Calu3 (cell line): ENCODE measurements at regions not wholly inside any gene's neighbourhood (a gene's known extent, or its start where the extent isn't known, plus 50 kb on each side); places are given as distances from the start of the nearest gene placed in this dataset.

Experiments
- BruUV-seq: library from RNA; stranded (reverse); fragments of 400-500 nt; replicated peaks from 2 replicates; lab custom pipeline; 2021; lab: Mats Ljungman, UMichigan
- CTCF ChIA-PET: fragments of 300-600 bp; sonication (Branson Sonifier 250); formaldehyde crosslinking; loops from one replicate; lab custom pipeline; 2022; ENCODE audit warnings: antibody characterized with exemption; lab: Charles Lee
- DNase-seq: peaks from one replicate; pipeline ENCODE4 v3.0.0; 2022
- H3K27ac Mint-ChIP-seq: one replicate; pipeline ENCODE4 v1.8.0; 2022; ENCODE audit warnings: mixed read lengths; ENCODE audit not compliant: unreplicated experiment
- H3K27me3 Mint-ChIP-seq: one replicate; pipeline ENCODE4 v1.8.0; 2022; ENCODE audit warnings: mixed read lengths; ENCODE audit not compliant: unreplicated experiment
- H3K36me3 Mint-ChIP-seq: one replicate; pipeline ENCODE4 v1.8.0; 2022; ENCODE audit warnings: mild to moderate bottlenecking, moderate library complexity, mixed read lengths; ENCODE audit not compliant: insufficient read depth, unreplicated experiment
- H3K4me1 Mint-ChIP-seq: one replicate; pipeline ENCODE4 v1.8.0; 2022; ENCODE audit warnings: mild to moderate bottlenecking, low read depth, mixed read lengths; ENCODE audit not compliant: unreplicated experiment
- H3K4me3 Mint-ChIP-seq: one replicate; pipeline ENCODE4 v1.8.0; 2022; ENCODE audit warnings: mild to moderate bottlenecking, low read depth, moderate library complexity, mixed read lengths; ENCODE audit not compliant: unreplicated experiment
- H3K9me3 Mint-ChIP-seq: one replicate; pipeline ENCODE4 v1.8.0; 2022; ENCODE audit warnings: low read depth, mixed read lengths; ENCODE audit not compliant: unreplicated experiment
- CTCF ChIP-seq: fragments of 200-600 bp; IDR thresholded peaks from one replicate; pipeline ENCODE4 v1.8.0; 2022; ENCODE audit warnings: antibody characterized with exemption; ENCODE audit not compliant: unreplicated experiment
- intact Hi-C: fragments of 100-400 bp; cut with micrococcal nuclease; formaldehyde crosslinking; loops from one replicate; pipeline ENCODE4 v1.10.0; 2022; ENCODE audit not compliant: unreplicated experiment

- CTCF ChIA-PET, result no interaction called here
- intact Hi-C loops, result no loop called here
Measured at GRCh38 chr16:79685871-79686270, 85.3 kb upstream of the MAF start.

GRCh38 chr16:79679334-79679733, 78.8 kb upstream of the MAF start:
- H3K9me3 Mint-ChIP-seq, result peaks cover 7% of the 10 kb centered on the region
- no peaks in the 10 kb centered on the region for H3K27me3 Mint-ChIP-seq
- no TSS peak for BruUV-seq
- H3K4me1 Mint-ChIP-seq, result no peaks in the 10 kb centered on the region
- no peak overlapping the region for H3K27ac Mint-ChIP-seq
- no peak for DNase-seq
- no peak overlapping the region for H3K4me3 Mint-ChIP-seq
- CTCF ChIA-PET, result no interaction called here
- intact Hi-C loops, result no loop called here
- no peak for TF ChIP-seq CTCF
- no peaks in the 10 kb centered on the region for H3K36me3 Mint-ChIP-seq

More at GRCh38 chr16:79685871-79686270, 85.3 kb upstream of the MAF start:
- DNase-seq, result no peak
- no peak for TF ChIP-seq CTCF
- peaks cover 10% of the 10 kb centered on the region for H3K9me3 Mint-ChIP-seq
- no peaks in the 10 kb centered on the region for H3K36me3 Mint-ChIP-seq
- no peaks in the 10 kb centered on the region for H3K4me1 Mint-ChIP-seq
- no TSS peak for BruUV-seq
- no peak overlapping the region for H3K4me3 Mint-ChIP-seq
- no peak overlapping the region for H3K27ac Mint-ChIP-seq
- no peaks in the 10 kb centered on the region for H3K27me3 Mint-ChIP-seq

GRCh38 chr16:79677799-79678530, 77.4 kb upstream of the MAF start:
- Mint-ChIP-seq H3K27me3 (peaks cover 2% of the 10 kb centered on the region), H3K4me3 (no peak overlapping the region), H3K36me3 (no peaks in the 10 kb centered on the region), H3K4me1 (no peaks in the 10 kb centered on the region), H3K27ac (no peak overlapping the region), H3K9me3 (no peaks in the 10 kb centered on the region)
- CTCF ChIA-PET, result no interaction called here
- no TSS peak for BruUV-seq
- DNase-seq, result no peak
- TF ChIP-seq CTCF, result no peak
- intact Hi-C loops, result no loop called here

GRCh38 chr16:79673635-79674034, 73.1 kb upstream of the MAF start:
- TF ChIP-seq CTCF, result no peak
- peaks cover 8% of the 10 kb centered on the region for H3K27me3 Mint-ChIP-seq
- no peak overlapping the region for H3K27ac Mint-ChIP-seq
- CTCF ChIA-PET, result no interaction called here
- intact Hi-C loops, result no loop called here
- no peak overlapping the region for H3K4me3 Mint-ChIP-seq
- BruUV-seq, result no TSS peak
- H3K36me3 Mint-ChIP-seq, result no peaks in the 10 kb centered on the region
- H3K4me1 Mint-ChIP-seq, result no peaks in the 10 kb centered on the region
- DNase-seq, result no peak
- no peaks in the 10 kb centered on the region for H3K9me3 Mint-ChIP-seq
